ENCODE measurements at regions not wholly inside any gene's neighbourhood (a gene's known extent, or its start where the extent isn't known, plus 50 kb on each side); places are given as distances from the start of the nearest gene placed in this dataset.

DNA sequence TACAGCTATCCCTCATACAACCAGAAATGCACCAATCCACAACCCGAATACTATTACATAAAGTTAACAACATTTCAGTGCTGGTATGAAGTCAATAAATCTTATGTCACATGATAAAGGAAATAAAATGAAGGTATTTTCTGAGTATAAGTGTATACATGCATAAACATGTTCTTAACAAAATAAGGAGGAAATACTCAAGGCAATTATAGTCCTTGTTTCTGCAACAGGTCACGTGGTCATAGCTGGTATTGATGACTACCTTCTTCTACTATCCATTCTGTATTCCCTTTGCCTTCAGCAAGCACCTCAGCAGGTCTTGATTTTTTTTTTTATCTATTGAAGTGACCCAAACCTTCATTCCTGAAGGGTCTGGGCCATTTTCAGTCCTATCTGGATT, 675.6 kb downstream of the RPL10L start:
- 72% methylated on average over 2 of the region's 2 CpGs for WGBS
- no peak overlapping the region for H3K27ac ChIP-seq (ENCODE audit: low read depth in 1 of 2, low read length in 2 of 2)
- TF ChIP-seq, protein P1, sequence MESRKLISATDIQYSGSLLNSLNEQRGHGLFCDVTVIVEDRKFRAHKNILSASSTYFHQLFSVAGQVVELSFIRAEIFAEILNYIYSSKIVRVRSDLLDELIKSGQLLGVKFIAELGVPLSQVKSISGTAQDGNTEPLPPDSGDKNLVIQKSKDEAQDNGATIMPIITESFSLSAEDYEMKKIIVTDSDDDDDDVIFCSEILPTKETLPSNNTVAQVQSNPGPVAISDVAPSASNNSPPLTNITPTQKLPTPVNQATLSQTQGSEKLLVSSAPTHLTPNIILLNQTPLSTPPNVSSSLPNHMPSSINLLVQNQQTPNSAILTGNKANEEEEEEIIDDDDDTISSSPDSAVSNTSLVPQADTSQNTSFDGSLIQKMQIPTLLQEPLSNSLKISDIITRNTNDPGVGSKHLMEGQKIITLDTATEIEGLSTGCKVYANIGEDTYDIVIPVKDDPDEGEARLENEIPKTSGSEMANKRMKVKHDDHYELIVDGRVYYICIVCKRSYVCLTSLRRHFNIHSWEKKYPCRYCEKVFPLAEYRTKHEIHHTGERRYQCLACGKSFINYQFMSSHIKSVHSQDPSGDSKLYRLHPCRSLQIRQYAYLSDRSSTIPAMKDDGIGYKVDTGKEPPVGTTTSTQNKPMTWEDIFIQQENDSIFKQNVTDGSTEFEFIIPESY (IDR thresholded peaks at IDR 0.05), result no peak
- no peak for TF ChIP-seq HNF4G (IDR thresholded peaks at IDR 0.05)
- TF ChIP-seq SP1 (IDR thresholded peaks at IDR 0.05), result no peak
- TF ChIP-seq, protein P2, sequence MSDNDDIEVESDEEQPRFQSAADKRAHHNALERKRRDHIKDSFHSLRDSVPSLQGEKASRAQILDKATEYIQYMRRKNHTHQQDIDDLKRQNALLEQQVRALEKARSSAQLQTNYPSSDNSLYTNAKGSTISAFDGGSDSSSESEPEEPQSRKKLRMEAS (IDR thresholded peaks at IDR 0.05), result no peak
- no peak for TF ChIP-seq EGR1 (IDR thresholded peaks at IDR 0.05; ENCODE audit: low read depth in 2 of 2)
- no peak for TF ChIP-seq RXRA (IDR thresholded peaks at IDR 0.05)
- no peak for TF ChIP-seq FOXA1 (IDR thresholded peaks at IDR 0.05)
- no peak for TF ChIP-seq FOXA2 (IDR thresholded peaks at IDR 0.05)
- no peak for TF ChIP-seq HNF4A (conservative IDR thresholded peaks at IDR 0.05)
- TF ChIP-seq YY1 (IDR thresholded peaks at IDR 0.05), result no peak
- TF ChIP-seq, protein P3, sequence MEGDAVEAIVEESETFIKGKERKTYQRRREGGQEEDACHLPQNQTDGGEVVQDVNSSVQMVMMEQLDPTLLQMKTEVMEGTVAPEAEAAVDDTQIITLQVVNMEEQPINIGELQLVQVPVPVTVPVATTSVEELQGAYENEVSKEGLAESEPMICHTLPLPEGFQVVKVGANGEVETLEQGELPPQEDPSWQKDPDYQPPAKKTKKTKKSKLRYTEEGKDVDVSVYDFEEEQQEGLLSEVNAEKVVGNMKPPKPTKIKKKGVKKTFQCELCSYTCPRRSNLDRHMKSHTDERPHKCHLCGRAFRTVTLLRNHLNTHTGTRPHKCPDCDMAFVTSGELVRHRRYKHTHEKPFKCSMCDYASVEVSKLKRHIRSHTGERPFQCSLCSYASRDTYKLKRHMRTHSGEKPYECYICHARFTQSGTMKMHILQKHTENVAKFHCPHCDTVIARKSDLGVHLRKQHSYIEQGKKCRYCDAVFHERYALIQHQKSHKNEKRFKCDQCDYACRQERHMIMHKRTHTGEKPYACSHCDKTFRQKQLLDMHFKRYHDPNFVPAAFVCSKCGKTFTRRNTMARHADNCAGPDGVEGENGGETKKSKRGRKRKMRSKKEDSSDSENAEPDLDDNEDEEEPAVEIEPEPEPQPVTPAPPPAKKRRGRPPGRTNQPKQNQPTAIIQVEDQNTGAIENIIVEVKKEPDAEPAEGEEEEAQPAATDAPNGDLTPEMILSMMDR (IDR thresholded peaks at IDR 0.05; ENCODE audit: low read depth, low read length, missing input control), result no peak
- TF ChIP-seq JUND (IDR thresholded peaks at IDR 0.05), result no peak
- no peak for TF ChIP-seq TAF1 (conservative IDR thresholded peaks at IDR 0.05)
- TF ChIP-seq, protein P4, sequence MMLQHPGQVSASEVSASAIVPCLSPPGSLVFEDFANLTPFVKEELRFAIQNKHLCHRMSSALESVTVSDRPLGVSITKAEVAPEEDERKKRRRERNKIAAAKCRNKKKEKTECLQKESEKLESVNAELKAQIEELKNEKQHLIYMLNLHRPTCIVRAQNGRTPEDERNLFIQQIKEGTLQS (IDR thresholded peaks at IDR 0.05), result no peak
- TF ChIP-seq GABPA (IDR thresholded peaks at IDR 0.05 in 1 of 2, conservative IDR thresholded peaks at IDR 0.05 in 1 of 2), result no peak
- TF ChIP-seq NR2F2 (IDR thresholded peaks at IDR 0.05), result no peak
- TF ChIP-seq, protein P5, sequence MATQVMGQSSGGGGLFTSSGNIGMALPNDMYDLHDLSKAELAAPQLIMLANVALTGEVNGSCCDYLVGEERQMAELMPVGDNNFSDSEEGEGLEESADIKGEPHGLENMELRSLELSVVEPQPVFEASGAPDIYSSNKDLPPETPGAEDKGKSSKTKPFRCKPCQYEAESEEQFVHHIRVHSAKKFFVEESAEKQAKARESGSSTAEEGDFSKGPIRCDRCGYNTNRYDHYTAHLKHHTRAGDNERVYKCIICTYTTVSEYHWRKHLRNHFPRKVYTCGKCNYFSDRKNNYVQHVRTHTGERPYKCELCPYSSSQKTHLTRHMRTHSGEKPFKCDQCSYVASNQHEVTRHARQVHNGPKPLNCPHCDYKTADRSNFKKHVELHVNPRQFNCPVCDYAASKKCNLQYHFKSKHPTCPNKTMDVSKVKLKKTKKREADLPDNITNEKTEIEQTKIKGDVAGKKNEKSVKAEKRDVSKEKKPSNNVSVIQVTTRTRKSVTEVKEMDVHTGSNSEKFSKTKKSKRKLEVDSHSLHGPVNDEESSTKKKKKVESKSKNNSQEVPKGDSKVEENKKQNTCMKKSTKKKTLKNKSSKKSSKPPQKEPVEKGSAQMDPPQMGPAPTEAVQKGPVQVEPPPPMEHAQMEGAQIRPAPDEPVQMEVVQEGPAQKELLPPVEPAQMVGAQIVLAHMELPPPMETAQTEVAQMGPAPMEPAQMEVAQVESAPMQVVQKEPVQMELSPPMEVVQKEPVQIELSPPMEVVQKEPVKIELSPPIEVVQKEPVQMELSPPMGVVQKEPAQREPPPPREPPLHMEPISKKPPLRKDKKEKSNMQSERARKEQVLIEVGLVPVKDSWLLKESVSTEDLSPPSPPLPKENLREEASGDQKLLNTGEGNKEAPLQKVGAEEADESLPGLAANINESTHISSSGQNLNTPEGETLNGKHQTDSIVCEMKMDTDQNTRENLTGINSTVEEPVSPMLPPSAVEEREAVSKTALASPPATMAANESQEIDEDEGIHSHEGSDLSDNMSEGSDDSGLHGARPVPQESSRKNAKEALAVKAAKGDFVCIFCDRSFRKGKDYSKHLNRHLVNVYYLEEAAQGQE (IDR thresholded peaks at IDR 0.05), result no peak
- no peak for TF ChIP-seq RAD21 (IDR thresholded peaks at IDR 0.05)
- no peaks in the 10 kb centered on the region for H3K27me3 ChIP-seq (ENCODE audit: control insufficient read depth in 4 of 4, insufficient read depth in 4 of 4, low read length in 3 of 4)
- no peak overlapping the region for H3K9ac ChIP-seq (ENCODE audit: low read depth in 1 of 2, low read length in 2 of 2)
- H3K4me3 ChIP-seq (ENCODE audit: low read depth in 1 of 3, low read length in 3 of 3), result no peak overlapping the region
- H3K36me3 ChIP-seq (ENCODE audit: control insufficient read depth in 4 of 4, insufficient read depth in 3 of 4, low read depth in 1 of 4, low read length in 3 of 4), result no peaks in the 10 kb centered on the region
- no peaks in the 10 kb centered on the region for H3K9me3 ChIP-seq (ENCODE audit: control insufficient read depth in 4 of 4, low read length in 3 of 4)
- DNase-seq (ENCODE audit: low spot score), result no peak
- no peaks in the 10 kb centered on the region for H3K4me1 ChIP-seq (ENCODE audit: control insufficient read depth in 4 of 4, insufficient read depth in 4 of 4, low read length in 3 of 4)

Measured in liver (tissue), 8 donors.